HG03354 (cell line): ENCODE measurements at regions not wholly inside any gene's neighbourhood (a gene's known extent, or its start where the extent isn't known, plus 50 kb on each side); places are given as distances from the start of the nearest gene placed in this dataset.
"Not testable (repeated sequence)": the region's sequence is repeated elsewhere in the genome, so short reads cannot be mapped to it uniquely, and the experiment has no call there.

Source experiments
- ATAC-seq: cut with Tn5 transposase; IDR thresholded peaks from one replicate; pipeline ENCODE4 v1.9.1; 2021; ENCODE audit warnings: mild to moderate bottlenecking; ENCODE audit not compliant: unreplicated experiment, poor library complexity, severe bottlenecking

GRCh38 chr9:94183240-94183999, 75.7 kb upstream of the ZNF169 start:
- no peak for ATAC-seq

DNA sequence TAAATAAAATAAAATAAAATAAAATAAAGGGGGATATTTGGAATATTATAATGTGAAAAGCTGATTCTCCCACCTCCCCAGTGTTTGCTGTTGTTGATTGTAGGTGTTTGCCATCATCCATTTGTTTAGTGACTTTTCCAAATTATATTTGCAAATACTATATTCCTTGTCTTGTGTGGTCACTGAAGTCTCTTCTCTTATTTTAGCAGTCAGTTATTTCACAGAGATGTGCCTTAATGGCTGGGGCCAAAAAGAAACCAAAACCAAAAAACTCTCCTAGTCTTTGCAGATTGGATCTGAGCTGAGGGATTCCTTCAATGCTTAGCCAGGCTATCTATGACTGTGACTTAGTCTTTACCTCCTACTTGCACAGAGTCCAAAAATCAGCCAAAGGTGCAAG, 70.9 kb upstream of the ZNF169 start:
- no peak for ATAC-seq

DNA sequence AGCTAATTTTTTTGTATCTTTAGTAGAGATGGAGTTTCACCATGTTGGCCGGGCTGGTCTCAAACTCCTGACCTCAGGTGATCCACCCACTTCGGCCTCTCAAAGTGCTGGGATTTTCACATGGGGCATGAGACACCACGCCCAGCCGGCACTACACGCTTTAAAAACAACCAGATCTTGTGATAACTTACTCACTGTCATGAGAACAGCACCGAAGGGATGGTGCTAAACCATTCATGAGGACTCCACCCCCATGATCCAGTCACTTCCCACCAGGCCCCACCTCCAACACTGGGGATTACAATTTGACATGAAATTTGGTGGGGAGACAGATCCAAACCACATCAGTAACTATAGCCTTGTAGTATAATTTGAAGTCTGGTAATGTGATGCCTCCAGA, 67.4 kb upstream of the ZNF169 start:
- ATAC-seq = not testable (repeated sequence)

DNA sequence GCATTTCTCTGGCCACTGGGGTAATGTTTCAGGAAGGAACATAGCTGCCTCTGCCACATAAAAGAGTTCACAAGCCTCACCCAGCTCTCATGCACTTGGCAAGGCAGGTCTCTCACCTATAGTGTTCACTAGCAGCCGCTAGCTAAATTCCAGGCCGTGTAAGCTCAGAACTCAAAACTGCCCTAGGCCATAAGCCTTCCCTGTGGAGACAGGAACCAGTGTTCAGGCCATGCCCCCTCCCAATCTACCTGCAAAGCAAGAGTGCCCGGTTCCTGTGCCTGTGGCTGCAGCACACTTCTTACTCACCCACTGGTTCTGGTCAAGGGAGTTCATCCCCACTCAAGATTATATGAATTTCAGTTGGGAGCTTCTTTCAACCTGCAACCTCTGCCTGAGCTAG, 60.7 kb upstream of the ZNF169 start:
- ATAC-seq = no peak

DNA sequence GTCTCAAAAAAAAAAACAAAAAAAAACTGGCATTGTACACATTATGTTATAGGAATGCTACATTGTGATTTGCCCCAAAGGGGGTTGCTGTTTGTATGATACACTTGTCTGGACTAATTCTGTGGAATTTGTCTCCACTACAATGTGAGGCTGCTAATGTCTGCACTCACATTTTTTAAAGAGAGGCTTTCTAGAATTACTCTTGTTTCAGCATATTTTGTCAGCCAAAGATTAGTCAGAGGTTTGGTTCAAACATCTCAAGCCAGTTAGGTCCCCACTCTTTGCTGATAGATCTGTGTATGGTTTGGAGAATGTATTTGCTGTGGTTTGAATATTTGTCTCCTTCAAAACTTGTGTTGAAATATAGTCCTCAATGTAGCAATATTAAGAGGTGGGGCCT, 59.3 kb upstream of the ZNF169 start:
- ATAC-seq = no peak

- ATAC-seq = no peak
These were observed 54.9 kb upstream of the ZNF169 start for GRCh38 chr9:94204174-94204573.

- no peak for ATAC-seq
These were observed 51.3 kb upstream of the ZNF169 start for GRCh38 chr9:94207781-94208180.
